ENCODE measurements at regions not wholly inside any gene's neighbourhood (a gene's known extent, or its start where the extent isn't known, plus 50 kb on each side); places are given as distances from the start of the nearest gene placed in this dataset.
A peak's percentile ranks its signal among the peaks of the same experiment; 100 is the strongest.

- Mint-ChIP-seq H3K36me3 (no peaks in the 10 kb centered on the region), H3K27ac (no peak overlapping the region)
- H3K4me1 ChIP-seq (ENCODE audit: insufficient read depth, low read length) = no peaks in the 10 kb centered on the region
Observed at GRCh38 chr3:34248352-34248751, 449.9 kb downstream of the PDCD6IP start.

GRCh38 chr3:34254285-34254684 is 455.9 kb downstream of the PDCD6IP start:
- CTCF ChIA-PET (ENCODE audit: partially characterized antibody) = interaction anchor here (0.7 kb wide), 1 partner anchor 13 kb away, joined by 3 read pairs; no protein-coding TSS in a partner anchor
- POLR2A ChIA-PET (ENCODE audit: partially characterized antibody) = no interaction called here
- Histone ChIP-seq H3K27ac (ENCODE audit: low read depth, low read length) (no peak overlapping the region), H3K27me3 (ENCODE audit: insufficient read depth, low read length) (no peaks in the 10 kb centered on the region), H3K4me1 (ENCODE audit: insufficient read depth, low read length) (no peaks in the 10 kb centered on the region), H3K36me3 (ENCODE audit: insufficient read depth, low read length) (no peaks in the 10 kb centered on the region), H3K4me3 (ENCODE audit: low read length in 2 of 2) (no peak overlapping the region), H3K9me3 (ENCODE audit: control insufficient read depth in 1 of 2, low read length in 2 of 2) (no peaks in the 10 kb centered on the region)
- Mint-ChIP-seq H3K4me3 (no peak overlapping the region), H3K4me1 (peaks cover 0 to 3% (median 1%) of the 10 kb centered on the region in 4 donors), H3K9me3 (peaks cover 0 to 2% (median 0%) of the 10 kb centered on the region in 8 donors), H3K27ac (no peak overlapping the region), H3K27me3 (peaks cover 2 to 3% of the 10 kb centered on the region in 2 donors), H3K36me3 (no peaks in the 10 kb centered on the region)
- no peak for DNase-seq
- intact Hi-C loops (cut with micrococcal nuclease) = no loop called here

More at GRCh38 chr3:34248352-34248751, 449.9 kb downstream of the PDCD6IP start:
- intact Hi-C loops (cut with micrococcal nuclease) = no loop called here
- no peak for DNase-seq
- POLR2A ChIA-PET (ENCODE audit: partially characterized antibody) = no interaction called here
- Histone ChIP-seq H3K27me3 (ENCODE audit: insufficient read depth, low read length) (no peaks in the 10 kb centered on the region), H3K9me3 (ENCODE audit: control insufficient read depth in 1 of 2, low read length in 2 of 2) (no peaks in the 10 kb centered on the region), H3K27ac (ENCODE audit: low read depth, low read length) (no peak overlapping the region), H3K4me3 (ENCODE audit: low read length in 2 of 2) (no peak overlapping the region), H3K36me3 (ENCODE audit: insufficient read depth, low read length) (no peaks in the 10 kb centered on the region)
- CTCF ChIA-PET (ENCODE audit: partially characterized antibody) = no interaction called here
- no peaks in the 10 kb centered on the region for H3K27me3 Mint-ChIP-seq
- H3K4me1 Mint-ChIP-seq = peaks cover 0 to 9% (median 4%) of the 10 kb centered on the region in 4 donors
- peak overlapping the region in 2 of 8 donors; percentile 15 to 29 for H3K4me3 Mint-ChIP-seq
- no peaks in the 10 kb centered on the region for H3K9me3 Mint-ChIP-seq

- Mint-ChIP-seq H3K4me1 (no peaks in the 10 kb centered on the region), H3K4me3 (no peak overlapping the region), H3K27me3 (peaks cover 3% of the 10 kb centered on the region in 2 donors), H3K9me3 (peaks cover 0 to 2% (median 0%) of the 10 kb centered on the region in 8 donors), H3K27ac (no peak overlapping the region), H3K36me3 (no peaks in the 10 kb centered on the region)
- Histone ChIP-seq H3K27me3 (ENCODE audit: insufficient read depth, low read length) (no peaks in the 10 kb centered on the region), H3K36me3 (ENCODE audit: insufficient read depth, low read length) (no peaks in the 10 kb centered on the region), H3K27ac (ENCODE audit: low read depth, low read length) (no peak overlapping the region), H3K4me3 (ENCODE audit: low read length in 2 of 2) (no peak overlapping the region), H3K4me1 (ENCODE audit: insufficient read depth, low read length) (no peaks in the 10 kb centered on the region), H3K9me3 (ENCODE audit: control insufficient read depth in 1 of 2, low read length in 2 of 2) (no peaks in the 10 kb centered on the region)
- POLR2A ChIA-PET (ENCODE audit: partially characterized antibody) = no interaction called here
- CTCF ChIA-PET (ENCODE audit: partially characterized antibody) = no interaction called here
- no peak for DNase-seq
- intact Hi-C loops (cut with micrococcal nuclease) = no loop called here
Observed at GRCh38 chr3:34256021-34256420, 457.6 kb downstream of the PDCD6IP start.

- no peaks in the 10 kb centered on the region for H3K36me3 Mint-ChIP-seq
- CTCF ChIA-PET (ENCODE audit: partially characterized antibody) = no interaction called here
- POLR2A ChIA-PET (ENCODE audit: partially characterized antibody) = no interaction called here
Observed at GRCh38 chr3:34256791-34257190, 458.4 kb downstream of the PDCD6IP start.

GRCh38 chr3:34258271-34258998 is 460.0 kb downstream of the PDCD6IP start:
- H3K4me1 Mint-ChIP-seq = no peaks in the 10 kb centered on the region
- Histone ChIP-seq H3K27me3 (ENCODE audit: insufficient read depth, low read length) (no peaks in the 10 kb centered on the region), H3K4me3 (ENCODE audit: low read length in 2 of 2) (no peak overlapping the region), H3K36me3 (ENCODE audit: insufficient read depth, low read length) (no peaks in the 10 kb centered on the region), H3K9me3 (ENCODE audit: control insufficient read depth in 1 of 2, low read length in 2 of 2) (no peaks in the 10 kb centered on the region), H3K4me1 (ENCODE audit: insufficient read depth, low read length) (no peaks in the 10 kb centered on the region), H3K27ac (ENCODE audit: low read depth, low read length) (no peak overlapping the region)
- intact Hi-C loops (cut with micrococcal nuclease) = no loop called here
- POLR2A ChIA-PET (ENCODE audit: partially characterized antibody) = no interaction called here
- peaks cover 3 to 7% of the 10 kb centered on the region in 2 donors for H3K27me3 Mint-ChIP-seq
- no peak overlapping the region for H3K4me3 Mint-ChIP-seq
- CTCF ChIA-PET (ENCODE audit: partially characterized antibody) = no interaction called here
- peaks cover 0 to 2% (median 0%) of the 10 kb centered on the region in 8 donors for H3K9me3 Mint-ChIP-seq
- no peak for DNase-seq
- H3K27ac Mint-ChIP-seq = no peak overlapping the region
- H3K36me3 Mint-ChIP-seq = no peaks in the 10 kb centered on the region

More at GRCh38 chr3:34256791-34257190, 458.4 kb downstream of the PDCD6IP start:
- peaks cover 3% of the 10 kb centered on the region in 2 donors for H3K27me3 Mint-ChIP-seq
- Histone ChIP-seq H3K36me3 (ENCODE audit: insufficient read depth, low read length) (no peaks in the 10 kb centered on the region), H3K27ac (ENCODE audit: low read depth, low read length) (no peak overlapping the region), H3K27me3 (ENCODE audit: insufficient read depth, low read length) (no peaks in the 10 kb centered on the region), H3K4me3 (ENCODE audit: low read length in 2 of 2) (no peak overlapping the region), H3K9me3 (ENCODE audit: control insufficient read depth in 1 of 2, low read length in 2 of 2) (no peaks in the 10 kb centered on the region), H3K4me1 (ENCODE audit: insufficient read depth, low read length) (no peaks in the 10 kb centered on the region)
- H3K4me1 Mint-ChIP-seq = no peaks in the 10 kb centered on the region
- H3K27ac Mint-ChIP-seq = no peak overlapping the region
- H3K9me3 Mint-ChIP-seq = peaks cover 0 to 2% (median 0%) of the 10 kb centered on the region in 8 donors
- intact Hi-C loops (cut with micrococcal nuclease) = no loop called here
- H3K4me3 Mint-ChIP-seq = no peak overlapping the region
- no peak for DNase-seq

GRCh38 chr3:34260271-34261000 is 462.0 kb downstream of the PDCD6IP start:
- Histone ChIP-seq H3K4me1 (ENCODE audit: insufficient read depth, low read length) (no peaks in the 10 kb centered on the region), H3K4me3 (ENCODE audit: low read length in 2 of 2) (no peak overlapping the region), H3K36me3 (ENCODE audit: insufficient read depth, low read length) (no peaks in the 10 kb centered on the region), H3K27ac (ENCODE audit: low read depth, low read length) (no peak overlapping the region), H3K27me3 (ENCODE audit: insufficient read depth, low read length) (no peaks in the 10 kb centered on the region), H3K9me3 (ENCODE audit: control insufficient read depth in 1 of 2, low read length in 2 of 2) (no peaks in the 10 kb centered on the region)
- intact Hi-C loops (cut with micrococcal nuclease) = no loop called here
- Mint-ChIP-seq H3K9me3 (no peaks in the 10 kb centered on the region), H3K4me3 (no peak overlapping the region), H3K4me1 (no peaks in the 10 kb centered on the region), H3K27ac (no peak overlapping the region), H3K36me3 (no peaks in the 10 kb centered on the region), H3K27me3 (peaks cover 3 to 7% of the 10 kb centered on the region in 2 donors)
- no peak for DNase-seq
- CTCF ChIA-PET (ENCODE audit: partially characterized antibody) = interaction anchor here (0.9 to 1.9 kb wide), 5 partner anchors 9 to 377 kb away, joined by 3 to 6 read pairs (median 3); no protein-coding TSS in a partner anchor
- POLR2A ChIA-PET (ENCODE audit: partially characterized antibody) = no interaction called here

- H3K36me3 Mint-ChIP-seq = no peaks in the 10 kb centered on the region
- H3K27me3 Mint-ChIP-seq = peaks cover 3 to 9% of the 10 kb centered on the region in 2 donors
- intact Hi-C loops (cut with micrococcal nuclease) = no loop called here
- no peaks in the 10 kb centered on the region for H3K9me3 Mint-ChIP-seq
- no peak for DNase-seq
- H3K4me3 Mint-ChIP-seq = no peak overlapping the region
- H3K4me1 Mint-ChIP-seq = no peaks in the 10 kb centered on the region
- Histone ChIP-seq H3K27me3 (ENCODE audit: insufficient read depth, low read length) (no peaks in the 10 kb centered on the region), H3K36me3 (ENCODE audit: insufficient read depth, low read length) (no peaks in the 10 kb centered on the region), H3K4me1 (ENCODE audit: insufficient read depth, low read length) (no peaks in the 10 kb centered on the region), H3K27ac (ENCODE audit: low read depth, low read length) (no peak overlapping the region), H3K4me3 (ENCODE audit: low read length in 2 of 2) (no peak overlapping the region), H3K9me3 (ENCODE audit: control insufficient read depth in 1 of 2, low read length in 2 of 2) (no peaks in the 10 kb centered on the region)
- POLR2A ChIA-PET (ENCODE audit: partially characterized antibody) = no interaction called here
- no peak overlapping the region for H3K27ac Mint-ChIP-seq
- CTCF ChIA-PET (ENCODE audit: partially characterized antibody) = interaction anchor here (1.0 to 1.9 kb wide), 2 partner anchors 9 to 11 kb away, joined by 3 to 6 read pairs; no protein-coding TSS in a partner anchor
Observed at GRCh38 chr3:34261001-34261385, 462.6 kb downstream of the PDCD6IP start.
